NB4 (cell line): ENCODE measurements at regions not wholly inside any gene's neighbourhood (a gene's known extent, or its start where the extent isn't known, plus 50 kb on each side); places are given as distances from the start of the nearest gene placed in this dataset.

Source experiments
- CTCF ChIP-seq: IDR thresholded peaks from one replicate; pipeline ENCODE4 v1.5.1; 2012; ENCODE audit warnings: low read depth, low read length
- POLR2A ChIP-seq: IDR thresholded peaks from 2 replicates; pipeline ENCODE4 v1.6.1; 2011; ENCODE audit warnings: mild to moderate bottlenecking; ENCODE audit not compliant: insufficient read length; ENCODE audit errors: extremely low read depth

- no peak for TF ChIP-seq CTCF
- TF ChIP-seq POLR2A = no peak
Observed at GRCh38 chr6:119781365-119781764, 431.8 kb upstream of the MAN1A1 start.
